ENCODE measurements at regions not wholly inside any gene's neighbourhood (a gene's known extent, or its start where the extent isn't known, plus 50 kb on each side); places are given as distances from the start of the nearest gene placed in this dataset.

DNA sequence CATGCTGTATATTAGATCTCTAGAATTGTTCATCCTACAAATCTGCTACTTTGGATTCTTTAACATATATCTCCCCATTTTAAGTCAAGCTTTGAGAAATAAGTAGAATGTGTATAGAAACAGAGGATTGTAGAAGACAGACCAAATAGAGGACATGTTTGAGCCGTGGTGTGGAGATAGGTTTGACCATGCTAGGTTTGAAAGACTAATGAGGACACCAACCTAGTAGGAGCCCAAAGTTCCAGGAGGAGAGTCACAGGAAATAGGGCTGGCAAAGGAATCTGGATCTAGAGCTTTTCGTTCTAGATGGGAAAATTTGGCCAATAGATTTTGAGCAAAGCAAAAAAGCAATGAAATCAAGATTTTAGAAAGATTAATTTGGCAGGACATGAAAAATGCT, 60.5 kb upstream of the TBX20 start:
- no peak for ATAC-seq (ENCODE audit: low read depth in 2 of 2)
- Mint-ChIP-seq H3K27ac (no peak overlapping the region), H3K27me3 (peaks cover 6% of the 10 kb centered on the region)

DNA sequence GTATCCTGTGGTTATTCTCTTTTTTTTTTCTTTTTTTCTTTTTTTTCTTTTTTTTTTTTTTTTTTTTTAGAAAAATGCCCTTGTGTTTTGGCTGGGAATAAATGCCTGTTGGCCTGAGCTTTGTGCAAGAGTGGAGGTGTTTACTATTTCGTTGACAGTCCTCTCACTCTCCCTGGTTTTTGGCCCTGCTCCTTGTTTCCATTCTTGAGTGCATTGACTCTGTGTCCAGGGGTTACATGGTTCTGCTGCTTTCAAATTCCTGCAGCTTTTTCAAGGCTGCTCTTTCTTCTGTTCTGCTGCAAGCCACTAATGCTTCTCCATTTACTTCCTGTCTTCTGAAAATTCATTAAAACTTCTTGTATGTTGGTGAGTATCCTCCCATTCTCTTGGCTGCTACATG, 59.7 kb upstream of the TBX20 start:
- H3K27ac ChIP-seq (ENCODE audit: insufficient read depth, low read length, poor library complexity, severe bottlenecking), result no peak overlapping the region
- DNase-seq (no peak), ATAC-seq (ENCODE audit: low read depth in 2 of 2) (no peak)
- H3K36me3 ChIP-seq (ENCODE audit: control insufficient read depth, insufficient read depth, low read length), result no peaks in the 10 kb centered on the region
- Mint-ChIP-seq H3K4me3 (no peak overlapping the region), H3K27ac (no peak overlapping the region), H3K27me3 (peaks cover 6% of the 10 kb centered on the region), H3K36me3 (no peaks in the 10 kb centered on the region), H3K9me3 (no peaks in the 10 kb centered on the region), H3K4me1 (no peaks in the 10 kb centered on the region)
- no peaks in the 10 kb centered on the region for H3K9me3 ChIP-seq (ENCODE audit: control insufficient read depth in 2 of 2, low read length in 2 of 2)
- no peaks in the 10 kb centered on the region for H3K4me1 ChIP-seq (ENCODE audit: control insufficient read depth, insufficient read depth, low read length, poor library complexity, severe bottlenecking)
- H3K4me3 ChIP-seq (ENCODE audit: low read depth, low read length), result no peak overlapping the region
- no peaks in the 10 kb centered on the region for H3K27me3 ChIP-seq (ENCODE audit: control insufficient read depth, insufficient read depth, low read length)

More for the DNA sequence above, 60.5 kb upstream of the TBX20 start:
- H3K4me1 ChIP-seq (ENCODE audit: control insufficient read depth, insufficient read depth, low read length, poor library complexity, severe bottlenecking), result no peaks in the 10 kb centered on the region
- H3K36me3 Mint-ChIP-seq, result no peaks in the 10 kb centered on the region
- H3K9me3 ChIP-seq (ENCODE audit: control insufficient read depth in 2 of 2, low read length in 2 of 2), result no peaks in the 10 kb centered on the region
- H3K27ac ChIP-seq (ENCODE audit: insufficient read depth, low read length, poor library complexity, severe bottlenecking), result no peak overlapping the region
- no peaks in the 10 kb centered on the region for H3K4me1 Mint-ChIP-seq
- H3K4me3 ChIP-seq (ENCODE audit: low read depth, low read length), result no peak overlapping the region
- H3K36me3 ChIP-seq (ENCODE audit: control insufficient read depth, insufficient read depth, low read length), result no peaks in the 10 kb centered on the region
- no peak overlapping the region for H3K4me3 Mint-ChIP-seq
- no peak for DNase-seq
- no peaks in the 10 kb centered on the region for H3K9me3 Mint-ChIP-seq
- no peaks in the 10 kb centered on the region for H3K27me3 ChIP-seq (ENCODE audit: control insufficient read depth, insufficient read depth, low read length)
